DND-41 (cell line): ENCODE measurements at regions not wholly inside any gene's neighbourhood (a gene's known extent, or its start where the extent isn't known, plus 50 kb on each side); places are given as distances from the start of the nearest gene placed in this dataset.

Experiments used
- ATAC-seq: fragments of 200-7000 bp; cut with Tn5 transposase; 3 replicates; pipeline ENCODE4 v1.9.1; 2021; ENCODE audit warnings: low read depth; ENCODE audit not compliant: insufficient read depth
- DNase-seq: peaks from one replicate; pipeline ENCODE4 v3.0.0-alpha.2; 2020
- H2AFZ ChIP-seq: 2 replicates; pipeline ENCODE4 v1.6.0; 2012; ENCODE audit warnings: low read depth, low read length
- H3K27ac ChIP-seq: 2 replicates; pipeline ENCODE4 v1.5.1; 2012; ENCODE audit warnings: low read length, inconsistent platforms
- H3K27me3 ChIP-seq: fragments of 200-600 bp; sonication (generic); 2 replicates; pipeline ENCODE4 v1.6.0; 2012; ENCODE audit warnings: low read length, mild to moderate bottlenecking, inconsistent platforms; ENCODE audit not compliant: insufficient read depth, poor library complexity
- H3K36me3 ChIP-seq: 2 replicates; pipeline ENCODE4 v1.5.1; 2012; ENCODE audit warnings: low read length, inconsistent platforms; ENCODE audit not compliant: insufficient read depth
- H3K4me1 ChIP-seq: 2 replicates; pipeline ENCODE4 v1.5.1; 2012; ENCODE audit warnings: mild to moderate bottlenecking, low read length; ENCODE audit not compliant: insufficient read depth
- H3K4me2 ChIP-seq: 2 replicates; pipeline ENCODE4 v1.6.0; 2012; ENCODE audit warnings: mild to moderate bottlenecking, moderate library complexity, low read length, inconsistent platforms; ENCODE audit not compliant: insufficient read depth
- H3K4me3 ChIP-seq, 2 experiments: fragments of 200-600 bp in 1 of 2; shearing (Covaris generic) in 1 of 2; 2 replicates each; pipeline ENCODE4 v1.5.1; 2012 to 2016; ENCODE audit warnings: inconsistent platforms in 2 of 2, low read length in 2 of 2, mild to moderate bottlenecking in 2 of 2, low read depth in 1 of 2, moderate library complexity in 1 of 2
- H3K79me2 ChIP-seq: 2 replicates; pipeline ENCODE4 v1.6.0; 2012; ENCODE audit warnings: low read length, inconsistent platforms; ENCODE audit not compliant: insufficient read depth
- H3K9ac ChIP-seq: 2 replicates; pipeline ENCODE4 v1.6.0; 2012; ENCODE audit warnings: low read depth, mild to moderate bottlenecking, inconsistent platforms, low read length, moderate library complexity
- H3K9me3 ChIP-seq: 2 replicates; pipeline ENCODE4 v1.5.1; 2012; ENCODE audit warnings: low read length, moderate library complexity, mild to moderate bottlenecking, inconsistent platforms; ENCODE audit not compliant: insufficient read depth, severe bottlenecking
- H4K20me1 ChIP-seq: 2 replicates; pipeline ENCODE4 v1.6.0; 2012; ENCODE audit warnings: low read length; ENCODE audit not compliant: insufficient read depth
- EZH2 ChIP-seq: IDR thresholded peaks from 3 replicates; pipeline ENCODE4 v1.6.1; 2012; ENCODE audit warnings: borderline replicate concordance, low read depth, mild to moderate bottlenecking, moderate library complexity, low read length, inconsistent platforms; ENCODE audit not compliant: severe bottlenecking
- TF ChIP-seq, protein P1 (sequence below): IDR thresholded peaks from 2 replicates; pipeline ENCODE4 v1.5.1; 2012; ENCODE audit warnings: borderline replicate concordance, low read length, moderate library complexity, mild to moderate bottlenecking; ENCODE audit not compliant: poor library complexity, severe bottlenecking; ENCODE audit errors: extremely low read depth

DNA sequence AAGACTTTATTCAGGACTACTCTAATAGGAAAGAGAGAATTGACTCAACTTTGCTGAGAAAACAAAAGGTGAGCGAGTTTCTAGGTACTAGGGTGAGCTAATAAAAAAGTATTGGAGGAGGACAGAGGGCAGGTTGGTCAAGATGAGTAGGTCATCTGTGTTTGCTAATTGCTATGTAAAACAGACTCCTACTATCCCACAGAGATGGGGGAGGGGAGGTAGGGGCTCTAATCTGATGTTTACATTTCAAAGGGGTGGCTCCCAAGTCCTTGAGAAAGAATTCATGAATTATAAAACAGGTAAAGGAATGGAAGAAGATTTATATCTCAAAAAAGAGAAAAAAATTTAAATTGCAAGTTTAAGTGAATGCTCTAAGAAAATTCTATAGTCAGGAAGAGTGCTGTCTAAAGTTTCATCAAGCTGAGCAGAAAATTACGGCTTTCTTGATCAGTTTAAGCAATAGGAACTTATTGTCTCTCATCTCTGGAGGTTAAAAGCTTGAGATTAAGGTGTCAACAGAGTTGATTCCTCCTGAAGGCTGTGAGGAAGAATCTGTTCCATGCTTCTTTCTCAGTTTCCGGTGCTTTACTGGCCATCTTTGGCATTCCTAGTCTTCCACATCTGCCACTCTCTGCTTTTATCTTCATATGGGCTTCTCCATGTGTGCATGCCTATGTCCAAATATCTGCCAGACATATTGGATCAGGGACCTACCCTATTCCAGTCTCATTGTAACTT is 790.3 kb downstream of the SLITRK5 start:
- no peak overlapping the region for H2AFZ ChIP-seq
- H3K9ac ChIP-seq: no peak overlapping the region
- DNase-seq (no peak), ATAC-seq (no peak)
- H3K79me2 ChIP-seq: no peaks in the 10 kb centered on the region
- no peaks in the 10 kb centered on the region for H3K4me1 ChIP-seq
- H3K4me3 ChIP-seq: no peak overlapping the region
- no peaks in the 10 kb centered on the region for H3K36me3 ChIP-seq
- no peaks in the 10 kb centered on the region for H3K9me3 ChIP-seq
- H3K4me2 ChIP-seq: no peak overlapping the region
- H3K27ac ChIP-seq: no peak overlapping the region
- no peaks in the 10 kb centered on the region for H4K20me1 ChIP-seq
- no peaks in the 10 kb centered on the region for H3K27me3 ChIP-seq
- TF ChIP-seq, protein P1, sequence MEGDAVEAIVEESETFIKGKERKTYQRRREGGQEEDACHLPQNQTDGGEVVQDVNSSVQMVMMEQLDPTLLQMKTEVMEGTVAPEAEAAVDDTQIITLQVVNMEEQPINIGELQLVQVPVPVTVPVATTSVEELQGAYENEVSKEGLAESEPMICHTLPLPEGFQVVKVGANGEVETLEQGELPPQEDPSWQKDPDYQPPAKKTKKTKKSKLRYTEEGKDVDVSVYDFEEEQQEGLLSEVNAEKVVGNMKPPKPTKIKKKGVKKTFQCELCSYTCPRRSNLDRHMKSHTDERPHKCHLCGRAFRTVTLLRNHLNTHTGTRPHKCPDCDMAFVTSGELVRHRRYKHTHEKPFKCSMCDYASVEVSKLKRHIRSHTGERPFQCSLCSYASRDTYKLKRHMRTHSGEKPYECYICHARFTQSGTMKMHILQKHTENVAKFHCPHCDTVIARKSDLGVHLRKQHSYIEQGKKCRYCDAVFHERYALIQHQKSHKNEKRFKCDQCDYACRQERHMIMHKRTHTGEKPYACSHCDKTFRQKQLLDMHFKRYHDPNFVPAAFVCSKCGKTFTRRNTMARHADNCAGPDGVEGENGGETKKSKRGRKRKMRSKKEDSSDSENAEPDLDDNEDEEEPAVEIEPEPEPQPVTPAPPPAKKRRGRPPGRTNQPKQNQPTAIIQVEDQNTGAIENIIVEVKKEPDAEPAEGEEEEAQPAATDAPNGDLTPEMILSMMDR: no peak
- TF ChIP-seq EZH2: no peak

DNA sequence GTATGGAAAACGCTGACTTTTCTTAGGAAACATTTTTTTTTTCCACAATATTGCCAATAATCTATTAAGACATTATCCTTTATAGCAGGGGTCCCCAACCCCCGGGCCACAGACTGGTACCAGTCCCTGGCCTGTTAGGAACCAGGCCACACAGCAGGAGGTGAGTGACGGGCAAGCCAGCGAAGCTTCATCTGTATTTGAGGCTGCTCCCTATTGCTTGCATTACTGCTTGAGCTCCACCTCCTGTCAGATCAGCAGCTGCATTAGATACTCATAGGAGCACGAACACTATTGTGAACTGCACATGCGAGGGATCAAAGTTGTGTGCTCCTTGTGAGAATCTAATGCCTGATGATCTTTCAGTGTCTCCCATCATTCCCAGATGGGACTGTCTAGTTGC is 793.7 kb downstream of the SLITRK5 start:
- no peaks in the 10 kb centered on the region for H3K9me3 ChIP-seq
- no peaks in the 10 kb centered on the region for H3K36me3 ChIP-seq
- no peak overlapping the region for H3K9ac ChIP-seq
- no peak for ATAC-seq
- no peaks in the 10 kb centered on the region for H3K79me2 ChIP-seq
- H3K4me1 ChIP-seq: no peaks in the 10 kb centered on the region
- H3K4me3 ChIP-seq: no peak overlapping the region
- no peaks in the 10 kb centered on the region for H3K27me3 ChIP-seq
- TF ChIP-seq EZH2: no peak
- TF ChIP-seq, protein P1: no peak
- no peaks in the 10 kb centered on the region for H4K20me1 ChIP-seq
- no peak for DNase-seq
- no peak overlapping the region for H2AFZ ChIP-seq
- no peak overlapping the region for H3K27ac ChIP-seq
- H3K4me2 ChIP-seq: no peak overlapping the region

DNA sequence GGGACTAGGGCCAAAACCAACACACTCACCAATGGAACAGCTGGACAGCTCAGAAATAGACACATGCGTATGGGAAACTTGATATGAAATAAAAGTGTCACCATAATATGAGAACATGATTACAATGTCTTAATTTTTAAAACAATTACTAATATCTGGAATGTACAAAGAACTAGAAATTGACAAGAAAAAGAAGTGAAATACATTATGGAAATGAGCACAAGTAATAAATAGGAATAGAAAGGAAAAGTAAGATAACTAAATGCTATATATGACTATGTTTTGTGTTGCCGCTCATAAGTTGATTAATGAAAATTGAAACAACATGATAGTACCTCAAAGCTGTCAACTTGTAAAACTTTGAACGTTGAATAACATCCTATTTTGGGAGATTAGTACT is 801.1 kb downstream of the SLITRK5 start:
- H3K27ac ChIP-seq: no peak overlapping the region
- no peak overlapping the region for H3K4me2 ChIP-seq
- H4K20me1 ChIP-seq: no peaks in the 10 kb centered on the region
- ATAC-seq (no peak), DNase-seq (no peak)
- H3K4me3 ChIP-seq: no peak overlapping the region
- no peaks in the 10 kb centered on the region for H3K79me2 ChIP-seq
- no peak overlapping the region for H2AFZ ChIP-seq
- H3K9ac ChIP-seq: no peak overlapping the region
- no peaks in the 10 kb centered on the region for H3K9me3 ChIP-seq
- H3K4me1 ChIP-seq: no peaks in the 10 kb centered on the region
- H3K27me3 ChIP-seq: no peaks in the 10 kb centered on the region
- H3K36me3 ChIP-seq: no peaks in the 10 kb centered on the region
- TF ChIP-seq, protein P1: no peak
- TF ChIP-seq EZH2: no peak
